ENCODE measurements at regions not wholly inside any gene's neighbourhood (a gene's known extent, or its start where the extent isn't known, plus 50 kb on each side); places are given as distances from the start of the nearest gene placed in this dataset.

- ChIA-PET POLR2A (no interaction called here), CTCF (ENCODE audit: unreplicated experiment) (no interaction called here)
- BruUV-seq (replicated peaks), result no TSS peak
- Histone ChIP-seq H3K27ac (ENCODE audit: low read depth, low read length, poor library complexity, severe bottlenecking) (no peak overlapping the region), H3K9me3 (ENCODE audit: low read length) (no peaks in the 10 kb centered on the region), H3K4me3 (ENCODE audit: low read depth, low read length, poor library complexity, severe bottlenecking) (no peak overlapping the region), H3K9me2 (ENCODE audit: insufficient read depth, low read length) (no peaks in the 10 kb centered on the region), H3K4me2 (ENCODE audit: low read length) (no peak overlapping the region), H4K20me1 (ENCODE audit: insufficient read depth, low read length) (no peaks in the 10 kb centered on the region), H3K36me3 (ENCODE audit: insufficient read depth, low read length) (no peaks in the 10 kb centered on the region), H3K4me1 (ENCODE audit: insufficient read depth, low read length, poor library complexity, severe bottlenecking) (no peaks in the 10 kb centered on the region), H3K79me2 (ENCODE audit: insufficient read depth, low read depth, low read length) (no peaks in the 10 kb centered on the region), H2AFZ (ENCODE audit: low read length) (no peak overlapping the region)
- intact Hi-C loops (cut with micrococcal nuclease; ENCODE audit: unreplicated experiment), result no loop called here
- DNase-seq (ENCODE audit: low spot score), result no peak
- TF ChIP-seq CTCF (conservative IDR thresholded peaks at IDR 0.05; ENCODE audit: low read length) (no peak), EZH2phosphoT487 (IDR thresholded peaks at IDR 0.05; ENCODE audit: borderline replicate concordance, low read depth, low read length) (no peak)
These were observed 1179.6 kb upstream of the PCDH7 start for GRCh38 chr4:29540439-29541102.

GRCh38 chr4:29541757-29542156 is 1178.4 kb upstream of the PCDH7 start:
- ChIA-PET POLR2A (no interaction called here), CTCF (ENCODE audit: unreplicated experiment) (no interaction called here)
- H2AFZ ChIP-seq (ENCODE audit: low read length), result no peak overlapping the region
- no peak overlapping the region for H3K4me2 ChIP-seq (ENCODE audit: low read length)
- DNase-seq (ENCODE audit: low spot score), result no peak
- TF ChIP-seq CTCF (conservative IDR thresholded peaks at IDR 0.05; ENCODE audit: low read length) (no peak), EZH2phosphoT487 (IDR thresholded peaks at IDR 0.05; ENCODE audit: borderline replicate concordance, low read depth, low read length) (no peak)
- H4K20me1 ChIP-seq (ENCODE audit: insufficient read depth, low read length), result no peaks in the 10 kb centered on the region
- no TSS peak for BruUV-seq (replicated peaks)
- H3K9me2 ChIP-seq (ENCODE audit: insufficient read depth, low read length), result no peaks in the 10 kb centered on the region
- H3K79me2 ChIP-seq (ENCODE audit: insufficient read depth, low read depth, low read length), result no peaks in the 10 kb centered on the region
- no peak overlapping the region for H3K27ac ChIP-seq (ENCODE audit: low read depth, low read length, poor library complexity, severe bottlenecking)
- H3K4me3 ChIP-seq (ENCODE audit: low read depth, low read length, poor library complexity, severe bottlenecking), result no peak overlapping the region
- intact Hi-C loops (cut with micrococcal nuclease; ENCODE audit: unreplicated experiment), result no loop called here
- H3K9me3 ChIP-seq (ENCODE audit: low read length), result no peaks in the 10 kb centered on the region
- H3K36me3 ChIP-seq (ENCODE audit: insufficient read depth, low read length), result no peaks in the 10 kb centered on the region
- no peaks in the 10 kb centered on the region for H3K4me1 ChIP-seq (ENCODE audit: insufficient read depth, low read length, poor library complexity, severe bottlenecking)

GRCh38 chr4:29549342-29549741 is 1170.8 kb upstream of the PCDH7 start:
- no peaks in the 10 kb centered on the region for H4K20me1 ChIP-seq (ENCODE audit: insufficient read depth, low read length)
- no peak overlapping the region for H2AFZ ChIP-seq (ENCODE audit: low read length)
- no peaks in the 10 kb centered on the region for H3K9me3 ChIP-seq (ENCODE audit: low read length)
- H3K27ac ChIP-seq (ENCODE audit: low read depth, low read length, poor library complexity, severe bottlenecking), result no peak overlapping the region
- CTCF ChIA-PET (ENCODE audit: unreplicated experiment), result no interaction called here
- no peak for TF ChIP-seq EZH2phosphoT487 (IDR thresholded peaks at IDR 0.05; ENCODE audit: borderline replicate concordance, low read depth, low read length)
- no peak for TF ChIP-seq CTCF (conservative IDR thresholded peaks at IDR 0.05; ENCODE audit: low read length)
- no peaks in the 10 kb centered on the region for H3K9me2 ChIP-seq (ENCODE audit: insufficient read depth, low read length)
- POLR2A ChIA-PET, result no interaction called here
- no peaks in the 10 kb centered on the region for H3K79me2 ChIP-seq (ENCODE audit: insufficient read depth, low read depth, low read length)
- no peak overlapping the region for H3K4me2 ChIP-seq (ENCODE audit: low read length)
- intact Hi-C loops (cut with micrococcal nuclease; ENCODE audit: unreplicated experiment), result no loop called here
- no peak for DNase-seq (ENCODE audit: low spot score)
- no peaks in the 10 kb centered on the region for H3K36me3 ChIP-seq (ENCODE audit: insufficient read depth, low read length)
- BruUV-seq (replicated peaks), result no TSS peak
- H3K4me1 ChIP-seq (ENCODE audit: insufficient read depth, low read length, poor library complexity, severe bottlenecking), result no peaks in the 10 kb centered on the region
- H3K4me3 ChIP-seq (ENCODE audit: low read depth, low read length, poor library complexity, severe bottlenecking), result no peak overlapping the region
